WERI-Rb-1 (cell line): ENCODE measurements at regions not wholly inside any gene's neighbourhood (a gene's known extent, or its start where the extent isn't known, plus 50 kb on each side); places are given as distances from the start of the nearest gene placed in this dataset.

Source experiments
- DNase-seq: peaks from one replicate; pipeline ENCODE4 v3.0.0-alpha.2; 2020
- H3K27ac ChIP-seq: fragments of 250-450 bp; sonication (Bioruptor Pico); 2 replicates; pipeline ENCODE4 v1.5.1; 2020; ENCODE audit warnings: mild to moderate bottlenecking, moderate library complexity
- H3K27me3 ChIP-seq: fragments of 250-450 bp; sonication (Bioruptor Pico); 2 replicates; pipeline ENCODE4 v1.5.1; 2021; ENCODE audit warnings: mild to moderate bottlenecking, low read depth, moderate library complexity; ENCODE audit not compliant: insufficient read depth, severe bottlenecking
- H3K36me3 ChIP-seq: fragments of 250-450 bp; sonication (Bioruptor Pico); 2 replicates; pipeline ENCODE4 v1.5.1; 2020; ENCODE audit warnings: mild to moderate bottlenecking, moderate library complexity
- H3K4me3 ChIP-seq: 2 replicates; pipeline ENCODE4 v1.5.1; 2011; ENCODE audit warnings: low read depth, mild to moderate bottlenecking, control low read depth, low read length
- H3K9me3 ChIP-seq: fragments of 250-450 bp; sonication (Bioruptor Pico); 2 replicates; pipeline ENCODE4 v1.5.1; 2021; ENCODE audit warnings: mild to moderate bottlenecking, moderate library complexity; ENCODE audit not compliant: severe bottlenecking
- CTCF ChIP-seq: IDR thresholded peaks from 2 replicates; pipeline ENCODE4 v1.5.1; 2011; ENCODE audit warnings: low read depth, mild to moderate bottlenecking, control low read depth, inconsistent platforms, low read length

- no peak overlapping the region for H3K27ac ChIP-seq
- H3K27me3 ChIP-seq, result no peaks in the 10 kb centered on the region
- no peaks in the 10 kb centered on the region for H3K36me3 ChIP-seq
- H3K9me3 ChIP-seq, result peaks cover 3% of the 10 kb centered on the region
- H3K4me3 ChIP-seq, result no peak overlapping the region
- TF ChIP-seq CTCF, result no peak
- no peak for DNase-seq
These were observed 56.7 kb upstream of the ZNF804A start for GRCh38 chr2:184541591-184541990.

DNA sequence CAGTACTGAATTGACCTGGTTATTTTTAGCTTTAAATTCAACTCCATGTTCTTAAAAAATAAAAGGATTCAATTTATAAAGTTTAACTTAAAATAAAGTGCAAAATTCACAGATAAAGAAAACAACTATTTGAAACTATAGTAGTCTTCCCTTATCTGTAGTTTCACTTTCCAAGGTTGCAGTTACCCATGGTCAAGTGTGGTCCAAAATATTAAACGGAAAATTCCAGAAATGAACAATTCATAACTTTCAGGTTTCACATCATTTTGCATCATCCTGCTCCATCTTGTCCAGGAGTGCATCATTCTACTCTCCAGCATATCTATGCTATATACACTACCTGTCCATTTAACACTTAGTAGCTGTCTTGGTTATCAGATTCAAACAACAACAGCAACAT, 54.5 kb upstream of the ZNF804A start:
- Histone ChIP-seq H3K4me3 (no peak overlapping the region), H3K27ac (no peak overlapping the region), H3K36me3 (no peaks in the 10 kb centered on the region), H3K9me3 (peaks cover 3% of the 10 kb centered on the region), H3K27me3 (no peaks in the 10 kb centered on the region)
- no peak for DNase-seq
- no peak for TF ChIP-seq CTCF
